ENCODE measurements at regions not wholly inside any gene's neighbourhood (a gene's known extent, or its start where the extent isn't known, plus 50 kb on each side); places are given as distances from the start of the nearest gene placed in this dataset.
A peak's percentile ranks its signal among the peaks of the same experiment; 100 is the strongest.

GRCh38 chr2:120536141-120536540 is 190.2 kb downstream of the INHBB start:
- DNase-seq (no peak), ATAC-seq (no peak)
- intact Hi-C loops (cut with DNase I; ENCODE audit: low total_unique reads) = no loop called here
- TF ChIP-seq CTCF (IDR thresholded peaks at IDR 0.05 in 4 of 5, conservative IDR thresholded peaks at IDR 0.05 in 1 of 5) (no peak), POLR2A (IDR thresholded peaks at IDR 0.05) (no peak)
- H3K36me3 ChIP-seq = no peaks in the 10 kb centered on the region
- peak overlapping the region; percentile 36 to 59 (median 43) for H3K27ac ChIP-seq
- no peak overlapping the region for H3K4me3 ChIP-seq
- H3K27me3 ChIP-seq = no peaks in the 10 kb centered on the region
- no peaks in the 10 kb centered on the region for H3K9me3 ChIP-seq
- H3K4me1 ChIP-seq = peaks cover 50 to 57% of the 10 kb centered on the region in 2 donors
- in situ Hi-C loops (cut with MboI; ENCODE audit: low sequenced_read_pairs in 4 of 4) = no loop called here

GRCh38 chr2:120538691-120539423 is 192.9 kb downstream of the INHBB start:
- Histone ChIP-seq H3K27ac (peak overlapping the region; percentile 96 to 100 (median 98)), H3K4me1 (peaks cover 48 to 49% of the 10 kb centered on the region in 2 donors), H3K27me3 (no peaks in the 10 kb centered on the region), H3K9me3 (no peaks in the 10 kb centered on the region), H3K36me3 (no peaks in the 10 kb centered on the region), H3K4me3 (no peak overlapping the region)
- no peak for ATAC-seq
- in situ Hi-C loops (cut with MboI; ENCODE audit: low sequenced_read_pairs in 4 of 4) (no loop called here), intact Hi-C loops (cut with DNase I; ENCODE audit: low total_unique reads) (no loop called here)
- TF ChIP-seq POLR2A (IDR thresholded peaks at IDR 0.05) = no peak
- TF ChIP-seq CTCF (IDR thresholded peaks at IDR 0.05 in 4 of 5, conservative IDR thresholded peaks at IDR 0.05 in 1 of 5) = no peak
- no peak for DNase-seq

- DNase-seq (no peak), ATAC-seq (no peak)
- intact Hi-C loops (cut with DNase I; ENCODE audit: low total_unique reads) (no loop called here), in situ Hi-C loops (cut with MboI; ENCODE audit: low sequenced_read_pairs in 4 of 4) (no loop called here)
- Histone ChIP-seq H3K27me3 (no peaks in the 10 kb centered on the region), H3K9me3 (no peaks in the 10 kb centered on the region), H3K4me1 (peaks cover 48 to 49% of the 10 kb centered on the region in 2 donors), H3K4me3 (no peak overlapping the region), H3K27ac (peak overlapping the region; percentile 96 to 100 (median 98)), H3K36me3 (no peaks in the 10 kb centered on the region)
- TF ChIP-seq CTCF (IDR thresholded peaks at IDR 0.05 in 4 of 5, conservative IDR thresholded peaks at IDR 0.05 in 1 of 5) (no peak), POLR2A (IDR thresholded peaks at IDR 0.05) (no peak)
Measured at GRCh38 chr2:120539424-120539936, 193.5 kb downstream of the INHBB start.

- ATAC-seq (peak; percentile 73 to 78), DNase-seq (peak; percentile 96 to 98)
- intact Hi-C loops (cut with DNase I; ENCODE audit: low total_unique reads) = loop anchor here (1.0 to 5.0 kb wide), 4 partner anchors 8 to 1703 kb away; no protein-coding TSS in a partner anchor
- no peaks in the 10 kb centered on the region for H3K9me3 ChIP-seq
- H3K27me3 ChIP-seq = no peaks in the 10 kb centered on the region
- H3K36me3 ChIP-seq = no peaks in the 10 kb centered on the region
- peak overlapping the region in 1 of 4 donors; percentile 36 for H3K4me3 ChIP-seq
- TF ChIP-seq CTCF (IDR thresholded peaks at IDR 0.05 in 4 of 5, conservative IDR thresholded peaks at IDR 0.05 in 1 of 5) = no peak
- peak; percentile 65 to 86 for TF ChIP-seq POLR2A (IDR thresholded peaks at IDR 0.05)
- peaks cover 48 to 49% of the 10 kb centered on the region in 2 donors for H3K4me1 ChIP-seq
- H3K27ac ChIP-seq = peak overlapping the region; percentile 96 to 100 (median 98)
- in situ Hi-C loops (cut with MboI; ENCODE audit: low sequenced_read_pairs in 4 of 4) = loop anchor here in 1 of 4 donors (5.0 kb wide), 1 partner anchor 38 kb away; no protein-coding TSS in a partner anchor
Measured at GRCh38 chr2:120539937-120540718, 194.2 kb downstream of the INHBB start.
